ENCODE measurements at regions not wholly inside any gene's neighbourhood (a gene's known extent, or its start where the extent isn't known, plus 50 kb on each side); places are given as distances from the start of the nearest gene placed in this dataset.

GRCh38 chr20:53813636-53814035 lies 220.0 kb upstream of the ZNF217 start:
- 60 to 65% methylated on average over 5 of the region's 5 CpGs for WGBS, 2 experiments (ENCODE audit: low coverage in 1 of 2, low lambda C conversion rate in 2 of 2, missing lambda C conversion rate in 2 of 2)
- Histone ChIP-seq H2AFZ (no peak overlapping the region), H3K27ac (no peak overlapping the region), H3K4me3 (no peak overlapping the region), H4K20me1 (ENCODE audit: insufficient read depth) (no peaks in the 10 kb centered on the region), H3K79me2 (ENCODE audit: insufficient read depth) (no peaks in the 10 kb centered on the region), H3K9ac (no peak overlapping the region), H3K27me3 (replicated peaks; ENCODE audit: insufficient read depth) (no peaks in the 10 kb centered on the region), H3K9me3 (ENCODE audit: low read depth) (no peaks in the 10 kb centered on the region), H3K4me2 (ENCODE audit: unreplicated experiment) (no peak overlapping the region), H3K36me3 (ENCODE audit: low read depth) (no peaks in the 10 kb centered on the region), H3K4me1 (ENCODE audit: insufficient read depth) (no peaks in the 10 kb centered on the region), H3K9me2 (ENCODE audit: insufficient read depth) (no peaks in the 10 kb centered on the region), H3F3A (ENCODE audit: insufficient read depth) (no peaks in the 10 kb centered on the region)
- no peak for DNase-seq
- TF ChIP-seq EZH2phosphoT487 (IDR thresholded peaks at IDR 0.05; ENCODE audit: insufficient read depth, low read depth) (no peak), EZH2 (IDR thresholded peaks at IDR 0.05; ENCODE audit: insufficient read depth, poor library complexity, severe bottlenecking) (no peak)
- in situ Hi-C loops (cut with MboI): no loop called here

GRCh38 chr20:53811577-53811976 lies 217.9 kb upstream of the ZNF217 start:
- H3K9me2 ChIP-seq (ENCODE audit: insufficient read depth): no peaks in the 10 kb centered on the region
- H3K36me3 ChIP-seq (ENCODE audit: low read depth): no peaks in the 10 kb centered on the region
- no peak overlapping the region for H3K9ac ChIP-seq
- H2AFZ ChIP-seq: no peak overlapping the region
- in situ Hi-C loops (cut with MboI): no loop called here
- TF ChIP-seq EZH2 (IDR thresholded peaks at IDR 0.05; ENCODE audit: insufficient read depth, poor library complexity, severe bottlenecking) (no peak), EZH2phosphoT487 (IDR thresholded peaks at IDR 0.05; ENCODE audit: insufficient read depth, low read depth) (no peak)
- H3K4me2 ChIP-seq (ENCODE audit: unreplicated experiment): no peak overlapping the region
- H3K9me3 ChIP-seq (ENCODE audit: low read depth): no peaks in the 10 kb centered on the region
- H3K79me2 ChIP-seq (ENCODE audit: insufficient read depth): no peaks in the 10 kb centered on the region
- DNase-seq: no peak
- H3K27ac ChIP-seq: no peak overlapping the region
- no peaks in the 10 kb centered on the region for H3K27me3 ChIP-seq (replicated peaks; ENCODE audit: insufficient read depth)
- H4K20me1 ChIP-seq (ENCODE audit: insufficient read depth): no peaks in the 10 kb centered on the region
- H3K4me3 ChIP-seq: no peak overlapping the region
- no peaks in the 10 kb centered on the region for H3K4me1 ChIP-seq (ENCODE audit: insufficient read depth)
- no peaks in the 10 kb centered on the region for H3F3A ChIP-seq (ENCODE audit: insufficient read depth)

- Histone ChIP-seq H3K9ac (no peak overlapping the region), H3K4me2 (ENCODE audit: unreplicated experiment) (no peak overlapping the region), H3K4me3 (no peak overlapping the region), H3K9me2 (ENCODE audit: insufficient read depth) (no peaks in the 10 kb centered on the region), H3K36me3 (ENCODE audit: low read depth) (no peaks in the 10 kb centered on the region), H3K27me3 (replicated peaks; ENCODE audit: insufficient read depth) (no peaks in the 10 kb centered on the region), H3K27ac (no peak overlapping the region), H3K9me3 (ENCODE audit: low read depth) (no peaks in the 10 kb centered on the region), H3F3A (ENCODE audit: insufficient read depth) (no peaks in the 10 kb centered on the region), H3K79me2 (ENCODE audit: insufficient read depth) (no peaks in the 10 kb centered on the region), H4K20me1 (ENCODE audit: insufficient read depth) (no peaks in the 10 kb centered on the region), H2AFZ (no peak overlapping the region), H3K4me1 (ENCODE audit: insufficient read depth) (peaks cover 4% of the 10 kb centered on the region)
- no peak for DNase-seq
- 92% methylated on average over 6 of the region's 6 CpGs for WGBS, 2 experiments (ENCODE audit: low coverage in 1 of 2, low lambda C conversion rate in 2 of 2, missing lambda C conversion rate in 2 of 2)
- in situ Hi-C loops (cut with MboI): no loop called here
- no peak for TF ChIP-seq EZH2 (IDR thresholded peaks at IDR 0.05; ENCODE audit: insufficient read depth, poor library complexity, severe bottlenecking)
- no peak for TF ChIP-seq EZH2phosphoT487 (IDR thresholded peaks at IDR 0.05; ENCODE audit: insufficient read depth, low read depth)
Observed at GRCh38 chr20:53810661-53811355, 217.2 kb upstream of the ZNF217 start.

DNA sequence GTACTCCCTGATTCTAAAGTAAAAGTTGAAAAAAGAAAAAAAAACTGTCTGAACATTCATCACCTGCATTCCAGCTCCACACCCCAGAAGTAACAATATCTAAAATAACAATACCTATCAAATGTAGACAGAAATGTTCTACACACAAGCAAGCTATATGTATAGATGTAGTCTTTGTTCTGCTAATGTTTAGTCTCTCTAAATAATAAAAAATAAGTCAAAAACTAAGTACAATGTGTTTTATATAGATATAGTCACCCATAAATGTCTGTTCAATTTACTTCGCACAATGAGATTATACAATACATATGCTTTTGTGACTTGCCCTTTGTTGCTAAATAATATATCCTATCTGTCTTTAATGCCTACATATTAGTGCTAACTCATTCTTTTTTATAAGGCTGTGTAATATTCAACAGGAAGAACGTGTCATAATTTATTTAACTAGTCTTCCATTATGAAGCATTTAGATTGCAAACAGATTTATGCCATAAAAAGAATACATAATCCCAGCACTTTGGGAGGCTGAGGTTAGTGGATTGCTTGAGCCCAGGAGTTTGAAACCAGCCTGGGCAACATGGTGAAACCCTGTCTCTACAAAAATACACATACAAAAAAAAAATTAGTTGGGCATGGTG lies 216.2 kb upstream of the ZNF217 start:
- no peak overlapping the region for H3K27ac ChIP-seq
- peaks cover 14% of the 10 kb centered on the region for H3K4me1 ChIP-seq (ENCODE audit: insufficient read depth)
- H3K9ac ChIP-seq: no peak overlapping the region
- no peak for DNase-seq
- no peaks in the 10 kb centered on the region for H3K9me2 ChIP-seq (ENCODE audit: insufficient read depth)
- H3K4me2 ChIP-seq (ENCODE audit: unreplicated experiment): no peak overlapping the region
- no peak overlapping the region for H2AFZ ChIP-seq
- no peaks in the 10 kb centered on the region for H3K79me2 ChIP-seq (ENCODE audit: insufficient read depth)
- in situ Hi-C loops (cut with MboI): no loop called here
- peaks cover 8% of the 10 kb centered on the region for H3F3A ChIP-seq (ENCODE audit: insufficient read depth)
- WGBS, 2 experiments (ENCODE audit: low coverage in 1 of 2, low lambda C conversion rate in 2 of 2, missing lambda C conversion rate in 2 of 2): 71 to 73% methylated on average over 2 of the region's 2 CpGs
- H3K27me3 ChIP-seq (replicated peaks; ENCODE audit: insufficient read depth): no peaks in the 10 kb centered on the region
- no peaks in the 10 kb centered on the region for H3K36me3 ChIP-seq (ENCODE audit: low read depth)
- TF ChIP-seq EZH2phosphoT487 (IDR thresholded peaks at IDR 0.05; ENCODE audit: insufficient read depth, low read depth) (no peak), EZH2 (IDR thresholded peaks at IDR 0.05; ENCODE audit: insufficient read depth, poor library complexity, severe bottlenecking) (no peak)
- no peak overlapping the region for H3K4me3 ChIP-seq
- no peaks in the 10 kb centered on the region for H3K9me3 ChIP-seq (ENCODE audit: low read depth)
- H4K20me1 ChIP-seq (ENCODE audit: insufficient read depth): no peaks in the 10 kb centered on the region
